IMR-90 (cell line): ENCODE measurements at regions not wholly inside any gene's neighbourhood (a gene's known extent, or its start where the extent isn't known, plus 50 kb on each side); places are given as distances from the start of the nearest gene placed in this dataset.

Source experiments
- ATAC-seq: fragments of 200-7000 bp; cut with Tn5 transposase; 2 replicates; pipeline ENCODE4 v1.9.1; 2020; ENCODE audit warnings: low read depth, mild to moderate bottlenecking, moderate library complexity
- BruUV-seq: library from RNA; stranded (reverse); fragments of 400-500 nt; replicated peaks from 2 replicates; lab custom pipeline; 2021; lab: Mats Ljungman, UMichigan
- CTCF ChIA-PET: fragments of 300-600 bp; formaldehyde crosslinking; extraction: SDS; loops from one replicate; lab custom pipeline; 2021; ENCODE audit warnings: antibody characterized with exemption; lab: Yijun Ruan, JAX
- POLR2A ChIA-PET: fragments of 300-600 bp; sonication (Branson Sonifier 250); formaldehyde crosslinking; loops from one replicate; lab custom pipeline; 2022; ENCODE audit warnings: antibody characterized with exemption; ENCODE audit not compliant: unreplicated experiment; lab: Charles Lee
- DNase-seq: peaks from one replicate; pipeline ENCODE4 v3.0.0; 2013
- H2AFZ ChIP-seq: replicated peaks from 2 replicates; pipeline ENCODE3; 2013; ENCODE audit warnings: low read length, mild to moderate bottlenecking; ENCODE audit not compliant: poor library complexity
- H2AK5ac ChIP-seq: 2 replicates; pipeline ENCODE4 v1.6.1; 2013; ENCODE audit warnings: low read depth, low read length, inconsistent platforms
- H2AK9ac ChIP-seq: replicated peaks from 2 replicates; pipeline ENCODE3; 2013; ENCODE audit warnings: mild to moderate bottlenecking, low read depth, low read length, moderate library complexity; ENCODE audit not compliant: poor library complexity
- H2BK120ac ChIP-seq: 2 replicates; pipeline ENCODE4 v1.6.1; 2013; ENCODE audit warnings: low read depth, low read length, inconsistent platforms
- H2BK15ac ChIP-seq: 3 replicates; pipeline ENCODE4 v1.6.1; 2013; ENCODE audit warnings: low read depth, low read length, inconsistent platforms
- H2BK20ac ChIP-seq: 2 replicates; pipeline ENCODE4 v1.6.1; 2013; ENCODE audit warnings: low read depth, mild to moderate bottlenecking, inconsistent platforms, low read length, moderate library complexity
- H2BK5ac ChIP-seq: 2 replicates; pipeline ENCODE4 v1.6.1; 2013; ENCODE audit warnings: mild to moderate bottlenecking, low read depth, low read length, inconsistent platforms; ENCODE audit not compliant: poor library complexity, severe bottlenecking
- H3K14ac ChIP-seq: replicated peaks from 2 replicates; pipeline ENCODE4 v1.6.1; 2013; ENCODE audit warnings: low read depth, low read length, inconsistent platforms
- H3K18ac ChIP-seq: 2 replicates; pipeline ENCODE4 v1.6.1; 2013; ENCODE audit warnings: low read depth, low read length, control low read depth
- H3K23ac ChIP-seq: 2 replicates; pipeline ENCODE4 v1.6.1; 2013; ENCODE audit warnings: low read depth, low read length, inconsistent platforms
- H3K27ac ChIP-seq: 2 replicates; pipeline ENCODE4 v1.5.1; 2013; ENCODE audit warnings: mild to moderate bottlenecking, control low read depth, low read length; ENCODE audit not compliant: insufficient read depth
- H3K27me3 ChIP-seq: 2 replicates; pipeline ENCODE4 v1.6.1; 2013; ENCODE audit warnings: low read length; ENCODE audit not compliant: control insufficient read depth, insufficient read depth
- H3K36me3 ChIP-seq: 2 replicates; pipeline ENCODE4 v1.6.1; 2013; ENCODE audit warnings: low read length, mixed read lengths; ENCODE audit not compliant: control insufficient read depth, insufficient read depth
- H3K4ac ChIP-seq: 2 replicates; pipeline ENCODE4 v1.6.1; 2013; ENCODE audit warnings: low read depth, low read length, inconsistent platforms
- H3K4me1 ChIP-seq: 2 replicates; pipeline ENCODE4 v1.6.1; 2013; ENCODE audit warnings: low read length, mixed read lengths; ENCODE audit not compliant: control insufficient read depth, insufficient read depth
- H3K4me2 ChIP-seq: 2 replicates; pipeline ENCODE4 v1.6.1; 2013; ENCODE audit warnings: low read depth, mild to moderate bottlenecking, control low read depth, low read length, moderate library complexity
- H3K4me3 ChIP-seq: 2 replicates; pipeline ENCODE4 v1.5.1; 2013; ENCODE audit warnings: low read depth, mild to moderate bottlenecking, control low read depth, low read length, moderate library complexity; ENCODE audit not compliant: insufficient read depth
- H3K56ac ChIP-seq: 2 replicates; pipeline ENCODE4 v1.6.1; 2013; ENCODE audit warnings: low read length, inconsistent platforms; ENCODE audit not compliant: insufficient read depth; ENCODE audit errors: extremely low read depth
- H3K79me1 ChIP-seq, 2 experiments: 2 replicates each; pipeline ENCODE4 v1.6.1; 2013; ENCODE audit warnings: low read length in 2 of 2, inconsistent platforms in 1 of 2, low read depth in 1 of 2
- H3K9ac ChIP-seq: 2 replicates; pipeline ENCODE4 v1.6.1; 2013; ENCODE audit warnings: low read depth, low read length, control low read depth
- H3K9me1 ChIP-seq: 2 replicates; pipeline ENCODE4 v1.6.1; 2013; ENCODE audit warnings: low read length, inconsistent platforms; ENCODE audit not compliant: insufficient read depth
- H3K9me3 ChIP-seq: 2 replicates; pipeline ENCODE4 v1.6.1; 2013; ENCODE audit warnings: low read length; ENCODE audit not compliant: control insufficient read depth, insufficient read depth
- H4K20me1 ChIP-seq: 2 replicates; pipeline ENCODE4 v1.6.1; 2013; ENCODE audit warnings: low read length, inconsistent platforms; ENCODE audit not compliant: insufficient read depth
- H4K5ac ChIP-seq: 2 replicates; pipeline ENCODE4 v1.6.1; 2013; ENCODE audit warnings: mild to moderate bottlenecking, low read depth, low read length, control low read depth
- H4K8ac ChIP-seq, 2 experiments: 2 replicates each; pipeline ENCODE4 v1.6.1; 2013; ENCODE audit warnings: low read depth in 2 of 2, low read length in 2 of 2, control low read depth in 1 of 2, inconsistent platforms in 1 of 2
- H4K91ac ChIP-seq: 2 replicates; pipeline ENCODE4 v1.6.1; 2013; ENCODE audit warnings: low read depth, low read length, inconsistent platforms; ENCODE audit not compliant: insufficient read depth
- CEBPB ChIP-seq: IDR thresholded peaks from 2 replicates; pipeline ENCODE4 v1.6.1; 2012; ENCODE audit warnings: low read depth, low read length, improper control_type of control experiment
- CHD1 ChIP-seq: IDR thresholded peaks from 2 replicates; pipeline ENCODE4 v1.6.1; 2012; ENCODE audit warnings: low read depth, low read length, improper control_type of control experiment
- CTCF ChIP-seq: conservative IDR thresholded peaks from 2 replicates; pipeline ENCODE4 v1.5.1; 2012; ENCODE audit warnings: mild to moderate bottlenecking, low read depth, low read length, improper control_type of control experiment
- ELK1 ChIP-seq: fragments of 150-350 bp; IDR thresholded peaks from 2 replicates; pipeline ENCODE4 v1.6.1; 2016; ENCODE audit warnings: low read depth, mild to moderate bottlenecking, low read length, moderate library complexity, borderline replicate concordance
- FOS ChIP-seq: fragments of 150-350 bp; IDR thresholded peaks from 2 replicates; pipeline ENCODE4 v1.6.1; 2016; ENCODE audit warnings: low read depth, low read length
- MAFK ChIP-seq: IDR thresholded peaks from 2 replicates; pipeline ENCODE4 v1.6.1; 2012; ENCODE audit warnings: low read depth, low read length, improper control_type of control experiment
- MXI1 ChIP-seq: IDR thresholded peaks from 2 replicates; pipeline ENCODE4 v1.6.1; 2012; ENCODE audit warnings: low read depth, mild to moderate bottlenecking, low read length, moderate library complexity, borderline replicate concordance
- NFE2L2 ChIP-seq: fragments of 150-350 bp; IDR thresholded peaks from 2 replicates; pipeline ENCODE4 v1.6.1; 2016; ENCODE audit warnings: low read depth, mild to moderate bottlenecking, low read length
- POLR2A ChIP-seq: IDR thresholded peaks from 2 replicates; pipeline ENCODE4 v1.6.1; 2012; ENCODE audit warnings: mild to moderate bottlenecking, low read depth, low read length
- RAD21 ChIP-seq: IDR thresholded peaks from 2 replicates; pipeline ENCODE4 v1.6.1; 2012; ENCODE audit warnings: low read length, improper control_type of control experiment
- RCOR1 ChIP-seq: IDR thresholded peaks from 2 replicates; pipeline ENCODE4 v1.6.1; 2012; ENCODE audit warnings: mild to moderate bottlenecking, low read length, improper control_type of control experiment; ENCODE audit not compliant: insufficient replicate concordance
- RFX5 ChIP-seq: IDR thresholded peaks from 2 replicates; pipeline ENCODE4 v1.8.0; 2012; ENCODE audit warnings: low read depth, mild to moderate bottlenecking, low read length, moderate library complexity
- SMC3 ChIP-seq: fragments of 150-350 bp; IDR thresholded peaks from 2 replicates; pipeline ENCODE4 v1.6.1; 2016; ENCODE audit warnings: low read depth, mild to moderate bottlenecking, antibody characterized with exemption, low read length, moderate library complexity
- USF2 ChIP-seq: fragments of 150-350 bp; IDR thresholded peaks from 2 replicates; pipeline ENCODE4 v1.6.1; 2017; ENCODE audit warnings: mild to moderate bottlenecking, antibody characterized with exemption, low read length, low read depth
- WGBS, 2 experiments: methylation state at CpG; one replicate each; pipeline versions ENCODE4 v1.1.5 to v1.1.7; 2013; ENCODE audit warnings: missing lambda C conversion rate in 2 of 2; ENCODE audit not compliant: insufficient read length in 1 of 2; ENCODE audit errors: extremely low coverage in 2 of 2; 5-methylcytosine and 5-hydroxymethylcytosine counted together
- dilution Hi-C: fragments of 300-500 bp; cut with HindIII; formaldehyde crosslinking; loops from one replicate; pipeline ENCODE4 v1.14.3; 2018; ENCODE audit warnings: low sequenced_read_pairs; ENCODE audit not compliant: unreplicated experiment
- in situ Hi-C: fragments of 300-500 bp; cut with MboI; formaldehyde crosslinking; loops from 3 replicates; pipeline ENCODE4 v1.14.3; 2019; ENCODE audit warnings: low sequenced_read_pairs, inconsistent platforms, mixed read lengths
- intact Hi-C: fragments of 100-400 bp; cut with micrococcal nuclease; formaldehyde crosslinking; loops from 2 replicates; pipeline ENCODE4 v1.10.0; 2022

GRCh38 chrX:120001787-120002186, 58.2 kb upstream of the NKAP start:
- Histone ChIP-seq H3K18ac (no peak overlapping the region), H3K4me1 (no peaks in the 10 kb centered on the region), H4K20me1 (no peaks in the 10 kb centered on the region), H3K14ac (no peak overlapping the region), H3K9me3 (peaks cover 2% of the 10 kb centered on the region; the same call in 1 of the 2 replicates), H3K4me3 (no peak overlapping the region), H2BK20ac (no peak overlapping the region), H4K8ac (no peak overlapping the region), H3K56ac (no peak overlapping the region), H3K4me2 (no peak overlapping the region), H3K27me3 (peaks cover 33% of the 10 kb centered on the region), H3K27ac (no peak overlapping the region), H4K5ac (no peak overlapping the region), H2AFZ (no peak overlapping the region), H2BK5ac (no peak overlapping the region), H2BK120ac (no peak overlapping the region), H2AK9ac (no peak overlapping the region), H3K9ac (no peak overlapping the region), H3K4ac (no peak overlapping the region), H2AK5ac (no peak overlapping the region), H4K91ac (no peak overlapping the region), H3K79me1 (no peaks in the 10 kb centered on the region), H3K9me1 (no peaks in the 10 kb centered on the region), H3K36me3 (no peaks in the 10 kb centered on the region), H2BK15ac (no peak overlapping the region), H3K23ac (no peak overlapping the region)
- CTCF ChIA-PET: no interaction called here
- in situ Hi-C loops: no loop called here
- DNase-seq (no peak), ATAC-seq (no peak)
- intact Hi-C loops: no loop called here
- dilution Hi-C loops: no loop called here
- no TSS peak for BruUV-seq
- WGBS, 2 experiments: 0% methylated on average over 1 of the region's 6 CpGs; no CpG with 5 or more reads in 1 of the 2 experiments
- POLR2A ChIA-PET: no interaction called here
- TF ChIP-seq RAD21: no peak
- TF ChIP-seq NFE2L2: no peak
- no peak for TF ChIP-seq RCOR1
- no peak for TF ChIP-seq USF2
- no peak for TF ChIP-seq MAFK
- no peak for TF ChIP-seq CEBPB
- TF ChIP-seq SMC3: no peak
- no peak for TF ChIP-seq FOS
- TF ChIP-seq CHD1: no peak
- no peak for TF ChIP-seq CTCF
- no peak for TF ChIP-seq POLR2A
- no peak for TF ChIP-seq RFX5
- no peak for TF ChIP-seq MXI1
- no peak for TF ChIP-seq ELK1
